Tibial artery (tissue), 4 donors: ENCODE measurements at regions not wholly inside any gene's neighbourhood (a gene's known extent, or its start where the extent isn't known, plus 50 kb on each side); places are given as distances from the start of the nearest gene placed in this dataset.

Source experiments
- DNase-seq, 2 donors: peaks; one replicate each; pipeline ENCODE4 v3.0.0-alpha.2; 2019
- H3K27ac ChIP-seq, 2 donors: fragments of 200-600 bp; sonication (generic) in 1 of 2; 1 replicate in 1 of 2; 2 replicates in 1 of 2; pipeline ENCODE4 v1.5.1; 2018 to 2019; ENCODE audit warnings: mild to moderate bottlenecking in 1 of 2
- H3K27me3 ChIP-seq, 2 donors: fragments of 200-600 bp; sonication (generic) in 1 of 2; one replicate each; pipeline versions ENCODE4 v1.5.1 to v1.6.0; 2016 to 2019
- H3K36me3 ChIP-seq, 3 donors: fragments of 200-600 bp; sonication (generic) in 2 of 3; one replicate each; pipeline ENCODE4 v1.5.1; 2016 to 2019; ENCODE audit warnings: mild to moderate bottlenecking in 2 of 3
- H3K4me1 ChIP-seq, 4 donors: fragments of 200-600 bp; sonication (generic) in 2 of 4; 1 replicate in 3 of 4; 2 replicates in 1 of 4; pipeline ENCODE4 v1.5.1; 2016 to 2019
- H3K4me3 ChIP-seq, 2 donors: fragments of 200-600 bp; sonication (generic) in 1 of 2; 1 replicate in 1 of 2; 2 replicates in 1 of 2; pipeline ENCODE4 v1.5.1; 2018 to 2019; ENCODE audit warnings: mild to moderate bottlenecking in 2 of 2
- H3K9me3 ChIP-seq, 3 donors: fragments of 200-600 bp; sonication (generic) in 1 of 3; one replicate each; pipeline ENCODE4 v1.5.1; 2016 to 2019
- CTCF ChIP-seq, 2 experiments: fragments of 200-600 bp in 1 of 2; fragments of 450-650 bp in 1 of 2; IDR thresholded peaks; one replicate each; pipeline ENCODE4 v1.5.1; 2017 to 2019; ENCODE audit warnings: antibody characterized with exemption in 2 of 2, mild to moderate bottlenecking in 1 of 2, moderate library complexity in 1 of 2
- intact Hi-C: fragments of 100-400 bp; cut with DNase I; formaldehyde crosslinking; loops from one replicate; pipeline ENCODE4 v1.15.0; 2023; ENCODE audit warnings: low total_unique reads

DNA sequence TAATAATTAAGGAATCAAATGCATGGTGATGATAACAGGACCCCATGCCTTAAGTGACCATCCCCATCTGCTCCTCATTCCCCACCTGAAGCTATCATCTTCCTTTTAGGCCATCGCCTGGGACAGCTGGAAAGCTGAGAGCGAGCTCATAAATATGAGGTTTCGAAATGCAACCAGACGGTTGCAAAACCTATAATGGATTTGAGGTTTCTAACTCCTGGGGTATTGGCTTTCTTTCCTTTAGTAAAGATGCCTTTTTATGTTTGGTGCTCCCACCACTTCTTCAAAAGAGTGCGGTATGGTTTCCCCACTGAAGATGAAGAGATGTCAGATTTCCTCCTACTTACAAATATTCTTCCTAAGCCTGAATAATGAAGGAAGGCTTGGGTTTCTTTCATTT lies 1589.5 kb upstream of the PIK3C3 start:
- TF ChIP-seq CTCF (IDR thresholded peaks at IDR 0.05), result no peak
- H3K4me1 ChIP-seq, result no peaks in the 10 kb centered on the region
- intact Hi-C loops, result no loop called here
- H3K9me3 ChIP-seq, result no peaks in the 10 kb centered on the region
- no peaks in the 10 kb centered on the region for H3K36me3 ChIP-seq
- no peak overlapping the region for H3K27ac ChIP-seq
- no peak for DNase-seq
- H3K4me3 ChIP-seq, result no peak overlapping the region
- no peaks in the 10 kb centered on the region for H3K27me3 ChIP-seq

GRCh38 chr18:40360558-40360957 lies 1594.5 kb upstream of the PIK3C3 start:
- H3K27ac ChIP-seq, result no peak overlapping the region
- no peaks in the 10 kb centered on the region for H3K4me1 ChIP-seq
- TF ChIP-seq CTCF (IDR thresholded peaks at IDR 0.05), result no peak
- intact Hi-C loops, result no loop called here
- H3K9me3 ChIP-seq, result no peaks in the 10 kb centered on the region
- no peak overlapping the region for H3K4me3 ChIP-seq
- no peak for DNase-seq
- no peaks in the 10 kb centered on the region for H3K36me3 ChIP-seq
- H3K27me3 ChIP-seq, result no peaks in the 10 kb centered on the region

GRCh38 chr18:40357536-40357935 lies 1597.5 kb upstream of the PIK3C3 start:
- intact Hi-C loops, result no loop called here
- TF ChIP-seq CTCF (IDR thresholded peaks at IDR 0.05), result no peak
- Histone ChIP-seq H3K9me3 (no peaks in the 10 kb centered on the region), H3K36me3 (no peaks in the 10 kb centered on the region), H3K4me1 (no peaks in the 10 kb centered on the region), H3K27me3 (no peaks in the 10 kb centered on the region), H3K27ac (no peak overlapping the region), H3K4me3 (no peak overlapping the region)
- no peak for DNase-seq

DNA sequence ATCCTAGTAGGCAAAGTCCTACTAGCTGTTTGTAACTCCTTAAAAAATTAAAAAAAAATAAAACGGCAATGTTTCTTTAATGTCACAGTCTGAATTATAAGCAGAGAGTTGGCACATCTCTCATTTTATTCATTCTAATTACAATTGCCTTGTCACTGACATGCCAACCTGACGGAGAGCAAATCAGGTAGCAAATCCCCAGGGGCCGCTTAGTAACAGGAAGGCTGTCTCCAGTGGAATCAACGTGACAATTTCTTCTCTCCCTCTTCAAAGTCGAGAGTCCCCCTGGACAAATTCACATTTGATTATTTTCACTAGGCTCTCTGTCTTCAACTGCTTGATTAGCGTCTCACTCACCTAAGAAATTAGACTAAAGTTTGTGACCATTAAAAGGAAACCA lies 1598.9 kb upstream of the PIK3C3 start:
- intact Hi-C loops, result no loop called here
- DNase-seq, result no peak
- Histone ChIP-seq H3K9me3 (no peaks in the 10 kb centered on the region), H3K4me3 (no peak overlapping the region), H3K27ac (no peak overlapping the region), H3K36me3 (no peaks in the 10 kb centered on the region), H3K4me1 (no peaks in the 10 kb centered on the region), H3K27me3 (no peaks in the 10 kb centered on the region)
- no peak for TF ChIP-seq CTCF (IDR thresholded peaks at IDR 0.05)

GRCh38 chr18:40355726-40356125 lies 1599.3 kb upstream of the PIK3C3 start:
- Histone ChIP-seq H3K4me1 (no peaks in the 10 kb centered on the region), H3K4me3 (no peak overlapping the region), H3K27ac (no peak overlapping the region), H3K9me3 (no peaks in the 10 kb centered on the region), H3K27me3 (no peaks in the 10 kb centered on the region), H3K36me3 (no peaks in the 10 kb centered on the region)
- DNase-seq, result no peak
- intact Hi-C loops, result no loop called here
- no peak for TF ChIP-seq CTCF (IDR thresholded peaks at IDR 0.05)

DNA sequence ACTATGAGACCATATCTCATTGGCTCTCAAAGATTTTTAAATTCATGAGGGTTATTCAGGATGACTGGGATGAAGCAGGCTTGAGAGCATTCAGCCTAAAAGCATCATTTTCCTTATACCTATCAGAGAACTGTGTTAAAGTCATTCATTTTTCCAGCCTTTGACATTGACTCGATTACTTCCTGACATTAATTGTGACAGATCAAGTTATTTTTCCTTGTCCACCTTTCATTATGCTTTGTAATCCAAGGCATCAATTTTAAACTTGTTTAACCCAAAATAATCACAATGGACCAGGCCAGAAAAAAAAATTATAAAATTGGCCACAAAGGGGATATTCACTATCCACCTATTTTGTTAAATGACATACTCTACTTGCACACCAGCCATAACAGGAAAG lies 1606.8 kb upstream of the PIK3C3 start:
- intact Hi-C loops, result no loop called here
- Histone ChIP-seq H3K27me3 (no peaks in the 10 kb centered on the region), H3K9me3 (no peaks in the 10 kb centered on the region), H3K36me3 (no peaks in the 10 kb centered on the region), H3K4me1 (no peaks in the 10 kb centered on the region), H3K27ac (no peak overlapping the region), H3K4me3 (no peak overlapping the region)
- no peak for TF ChIP-seq CTCF (IDR thresholded peaks at IDR 0.05)
- DNase-seq, result no peak
